ENCODE measurements at regions not wholly inside any gene's neighbourhood (a gene's known extent, or its start where the extent isn't known, plus 50 kb on each side); places are given as distances from the start of the nearest gene placed in this dataset.

GRCh38 chr5:143742951-143743350, 69.0 kb upstream of the HMHB1 start:
- Histone ChIP-seq H3K79me2 (ENCODE audit: insufficient read depth, low read length) (no peaks in the 10 kb centered on the region), H3F3A (ENCODE audit: low read depth) (no peaks in the 10 kb centered on the region), H3K4me2 (ENCODE audit: low read depth, low read length, poor library complexity, severe bottlenecking) (no peak overlapping the region), H3K9ac (ENCODE audit: low read depth, low read length, poor library complexity, severe bottlenecking) (no peak overlapping the region), H3K9me2 (replicated peaks; ENCODE audit: low read depth, low read length) (no peaks in the 10 kb centered on the region), H3K4me1 (ENCODE audit: insufficient read depth, low read length, poor library complexity, severe bottlenecking) (peaks cover 18% of the 10 kb centered on the region), H3K9me3 (ENCODE audit: insufficient read depth, low read depth, low read length) (no peaks in the 10 kb centered on the region), H3K27me3 (ENCODE audit: insufficient read depth, low read length, poor library complexity, severe bottlenecking) (no peaks in the 10 kb centered on the region), H3K4me3 (ENCODE audit: low read length, poor library complexity, severe bottlenecking) (no peak overlapping the region), H4K20me1 (ENCODE audit: insufficient read depth, low read length, poor library complexity, severe bottlenecking) (no peaks in the 10 kb centered on the region), H3K36me3 (ENCODE audit: insufficient read depth, low read length) (no peaks in the 10 kb centered on the region), H2AFZ (ENCODE audit: low read length) (no peak overlapping the region)
- no peak for TF ChIP-seq EZH2phosphoT487 (IDR thresholded peaks at IDR 0.05; ENCODE audit: borderline replicate concordance)
- TF ChIP-seq, protein P1, sequence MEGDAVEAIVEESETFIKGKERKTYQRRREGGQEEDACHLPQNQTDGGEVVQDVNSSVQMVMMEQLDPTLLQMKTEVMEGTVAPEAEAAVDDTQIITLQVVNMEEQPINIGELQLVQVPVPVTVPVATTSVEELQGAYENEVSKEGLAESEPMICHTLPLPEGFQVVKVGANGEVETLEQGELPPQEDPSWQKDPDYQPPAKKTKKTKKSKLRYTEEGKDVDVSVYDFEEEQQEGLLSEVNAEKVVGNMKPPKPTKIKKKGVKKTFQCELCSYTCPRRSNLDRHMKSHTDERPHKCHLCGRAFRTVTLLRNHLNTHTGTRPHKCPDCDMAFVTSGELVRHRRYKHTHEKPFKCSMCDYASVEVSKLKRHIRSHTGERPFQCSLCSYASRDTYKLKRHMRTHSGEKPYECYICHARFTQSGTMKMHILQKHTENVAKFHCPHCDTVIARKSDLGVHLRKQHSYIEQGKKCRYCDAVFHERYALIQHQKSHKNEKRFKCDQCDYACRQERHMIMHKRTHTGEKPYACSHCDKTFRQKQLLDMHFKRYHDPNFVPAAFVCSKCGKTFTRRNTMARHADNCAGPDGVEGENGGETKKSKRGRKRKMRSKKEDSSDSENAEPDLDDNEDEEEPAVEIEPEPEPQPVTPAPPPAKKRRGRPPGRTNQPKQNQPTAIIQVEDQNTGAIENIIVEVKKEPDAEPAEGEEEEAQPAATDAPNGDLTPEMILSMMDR (conservative IDR thresholded peaks at IDR 0.05; ENCODE audit: low read length): no peak

DNA sequence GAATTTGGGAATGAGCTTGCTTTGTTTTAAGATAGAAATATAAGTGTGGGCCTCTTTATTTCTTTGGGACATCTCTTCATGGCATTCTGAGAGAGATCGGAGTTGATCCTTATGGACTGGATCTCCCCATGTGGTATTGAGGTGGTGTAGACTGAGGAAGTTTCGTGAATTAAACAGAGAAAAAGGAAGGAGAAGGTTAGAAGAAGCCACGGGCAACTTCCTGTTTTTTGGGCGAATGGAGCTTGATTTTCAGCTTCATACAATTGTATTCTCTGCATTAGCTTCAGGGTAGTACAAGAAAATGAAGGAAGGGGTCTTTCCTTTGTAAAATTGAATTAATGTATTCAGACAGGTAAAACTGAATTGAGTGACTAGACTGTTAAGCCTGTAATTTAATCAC, 70.5 kb upstream of the HMHB1 start:
- Histone ChIP-seq H3F3A (ENCODE audit: low read depth) (no peaks in the 10 kb centered on the region), H4K20me1 (ENCODE audit: insufficient read depth, low read length, poor library complexity, severe bottlenecking) (no peaks in the 10 kb centered on the region), H3K9me3 (ENCODE audit: insufficient read depth, low read depth, low read length) (no peaks in the 10 kb centered on the region), H3K9ac (ENCODE audit: low read depth, low read length, poor library complexity, severe bottlenecking) (no peak overlapping the region), H3K4me1 (ENCODE audit: insufficient read depth, low read length, poor library complexity, severe bottlenecking) (peaks cover 18% of the 10 kb centered on the region), H2AFZ (ENCODE audit: low read length) (peak overlapping the region; percentile 65), H3K4me2 (ENCODE audit: low read depth, low read length, poor library complexity, severe bottlenecking) (no peak overlapping the region), H3K36me3 (ENCODE audit: insufficient read depth, low read length) (no peaks in the 10 kb centered on the region), H3K27me3 (ENCODE audit: insufficient read depth, low read length, poor library complexity, severe bottlenecking) (no peaks in the 10 kb centered on the region), H3K9me2 (replicated peaks; ENCODE audit: low read depth, low read length) (no peaks in the 10 kb centered on the region), H3K4me3 (ENCODE audit: low read length, poor library complexity, severe bottlenecking) (no peak overlapping the region), H3K79me2 (ENCODE audit: insufficient read depth, low read length) (no peaks in the 10 kb centered on the region)
- TF ChIP-seq EZH2phosphoT487 (IDR thresholded peaks at IDR 0.05; ENCODE audit: borderline replicate concordance): no peak
- TF ChIP-seq, protein P1 (conservative IDR thresholded peaks at IDR 0.05; ENCODE audit: low read length): no peak

GRCh38 chr5:143740956-143741355, 71.0 kb upstream of the HMHB1 start:
- no peaks in the 10 kb centered on the region for H3K79me2 ChIP-seq (ENCODE audit: insufficient read depth, low read length)
- H3K9me3 ChIP-seq (ENCODE audit: insufficient read depth, low read depth, low read length): no peaks in the 10 kb centered on the region
- no peak overlapping the region for H3K4me2 ChIP-seq (ENCODE audit: low read depth, low read length, poor library complexity, severe bottlenecking)
- no peaks in the 10 kb centered on the region for H4K20me1 ChIP-seq (ENCODE audit: insufficient read depth, low read length, poor library complexity, severe bottlenecking)
- no peaks in the 10 kb centered on the region for H3K36me3 ChIP-seq (ENCODE audit: insufficient read depth, low read length)
- H3K9me2 ChIP-seq (replicated peaks; ENCODE audit: low read depth, low read length): no peaks in the 10 kb centered on the region
- TF ChIP-seq EZH2phosphoT487 (IDR thresholded peaks at IDR 0.05; ENCODE audit: borderline replicate concordance): no peak
- TF ChIP-seq, protein P1 (conservative IDR thresholded peaks at IDR 0.05; ENCODE audit: low read length): no peak
- H3F3A ChIP-seq (ENCODE audit: low read depth): no peaks in the 10 kb centered on the region
- peaks cover 18% of the 10 kb centered on the region for H3K4me1 ChIP-seq (ENCODE audit: insufficient read depth, low read length, poor library complexity, severe bottlenecking)
- H3K27me3 ChIP-seq (ENCODE audit: insufficient read depth, low read length, poor library complexity, severe bottlenecking): no peaks in the 10 kb centered on the region
- H3K4me3 ChIP-seq (ENCODE audit: low read length, poor library complexity, severe bottlenecking): no peak overlapping the region
- H2AFZ ChIP-seq (ENCODE audit: low read length): peak overlapping the region; percentile 65; the same call in 1 of the 2 replicates
- no peak overlapping the region for H3K9ac ChIP-seq (ENCODE audit: low read depth, low read length, poor library complexity, severe bottlenecking)
